ENCODE measurements at regions not wholly inside any gene's neighbourhood (a gene's known extent, or its start where the extent isn't known, plus 50 kb on each side); places are given as distances from the start of the nearest gene placed in this dataset.

GRCh38 chr6:156337801-156338200 is 439.4 kb upstream of the ARID1B start:
- Histone ChIP-seq H3K9me3 (peaks cover 0 to 8% (median 3%) of the 10 kb centered on the region in 12 donors), H3K4me1 (no peaks in the 10 kb centered on the region), H3K27me3 (peaks cover 0 to 6% (median 0%) of the 10 kb centered on the region in 9 donors), H3K27ac (no peak overlapping the region), H3K4me3 (no peak overlapping the region), H3K36me3 (no peaks in the 10 kb centered on the region)
- intact Hi-C loops (cut with DNase I), result no loop called here
- no peak for DNase-seq
- TF ChIP-seq, protein P1, sequence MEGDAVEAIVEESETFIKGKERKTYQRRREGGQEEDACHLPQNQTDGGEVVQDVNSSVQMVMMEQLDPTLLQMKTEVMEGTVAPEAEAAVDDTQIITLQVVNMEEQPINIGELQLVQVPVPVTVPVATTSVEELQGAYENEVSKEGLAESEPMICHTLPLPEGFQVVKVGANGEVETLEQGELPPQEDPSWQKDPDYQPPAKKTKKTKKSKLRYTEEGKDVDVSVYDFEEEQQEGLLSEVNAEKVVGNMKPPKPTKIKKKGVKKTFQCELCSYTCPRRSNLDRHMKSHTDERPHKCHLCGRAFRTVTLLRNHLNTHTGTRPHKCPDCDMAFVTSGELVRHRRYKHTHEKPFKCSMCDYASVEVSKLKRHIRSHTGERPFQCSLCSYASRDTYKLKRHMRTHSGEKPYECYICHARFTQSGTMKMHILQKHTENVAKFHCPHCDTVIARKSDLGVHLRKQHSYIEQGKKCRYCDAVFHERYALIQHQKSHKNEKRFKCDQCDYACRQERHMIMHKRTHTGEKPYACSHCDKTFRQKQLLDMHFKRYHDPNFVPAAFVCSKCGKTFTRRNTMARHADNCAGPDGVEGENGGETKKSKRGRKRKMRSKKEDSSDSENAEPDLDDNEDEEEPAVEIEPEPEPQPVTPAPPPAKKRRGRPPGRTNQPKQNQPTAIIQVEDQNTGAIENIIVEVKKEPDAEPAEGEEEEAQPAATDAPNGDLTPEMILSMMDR (IDR thresholded peaks at IDR 0.05), result no peak
- TF ChIP-seq POLR2A (IDR thresholded peaks at IDR 0.05), result no peak
- no peak for ATAC-seq
- WGBS, 4 donors, result 68 to 100% (median 76%) methylated on average over 4 of the region's 4 CpGs

GRCh38 chr6:156336733-156337132 is 440.4 kb upstream of the ARID1B start:
- WGBS, 4 donors, result 84 to 88% (median 86%) methylated on average over 3 of the region's 3 CpGs
- Histone ChIP-seq H3K27me3 (peaks cover 0 to 6% (median 0%) of the 10 kb centered on the region in 9 donors), H3K9me3 (peaks cover 0 to 19% (median 13%) of the 10 kb centered on the region in 12 donors), H3K36me3 (no peaks in the 10 kb centered on the region), H3K4me1 (no peaks in the 10 kb centered on the region), H3K4me3 (no peak overlapping the region), H3K27ac (no peak overlapping the region)
- intact Hi-C loops (cut with DNase I), result no loop called here
- TF ChIP-seq, protein P1 (IDR thresholded peaks at IDR 0.05), result no peak
- TF ChIP-seq POLR2A (IDR thresholded peaks at IDR 0.05), result no peak
- ATAC-seq (no peak), DNase-seq (no peak)

GRCh38 chr6:156336089-156336488 is 441.1 kb upstream of the ARID1B start:
- intact Hi-C loops (cut with DNase I), result no loop called here
- H3K27ac ChIP-seq, result no peak overlapping the region
- DNase-seq, result no peak
- H3K4me3 ChIP-seq, result no peak overlapping the region
- no peaks in the 10 kb centered on the region for H3K36me3 ChIP-seq
- H3K27me3 ChIP-seq, result peaks cover 0 to 5% (median 0%) of the 10 kb centered on the region in 9 donors
- 62 to 66% (median 65%) methylated on average over 4 to 5 of the region's 5 CpGs for WGBS, 4 donors
- TF ChIP-seq, protein P1 (IDR thresholded peaks at IDR 0.05), result no peak
- H3K9me3 ChIP-seq, result peaks cover 0 to 25% (median 13%) of the 10 kb centered on the region in 12 donors
- H3K4me1 ChIP-seq, result no peaks in the 10 kb centered on the region
- no peak for ATAC-seq

- no peak for ATAC-seq
- intact Hi-C loops (cut with DNase I), result no loop called here
- peaks cover 0 to 5% (median 0%) of the 10 kb centered on the region in 9 donors for H3K27me3 ChIP-seq
- no peaks in the 10 kb centered on the region for H3K36me3 ChIP-seq
- H3K4me3 ChIP-seq, result no peak overlapping the region
- no peak for DNase-seq
- H3K9me3 ChIP-seq, result peaks cover 0 to 28% (median 13%) of the 10 kb centered on the region in 12 donors
- no peak overlapping the region for H3K27ac ChIP-seq
- H3K4me1 ChIP-seq, result no peaks in the 10 kb centered on the region
- TF ChIP-seq, protein P1 (IDR thresholded peaks at IDR 0.05), result no peak
- TF ChIP-seq POLR2A (IDR thresholded peaks at IDR 0.05), result no peak
These were observed 442.2 kb upstream of the ARID1B start for GRCh38 chr6:156334966-156335365.
